ENCODE measurements at regions not wholly inside any gene's neighbourhood (a gene's known extent, or its start where the extent isn't known, plus 50 kb on each side); places are given as distances from the start of the nearest gene placed in this dataset.

GRCh38 chr6:71053475-71053874 is 96.6 kb upstream of the B3GAT2 start:
- no peak for TF ChIP-seq CTCF (IDR thresholded peaks at IDR 0.05; ENCODE audit: insufficient read depth, low read length)
- TF ChIP-seq, protein P1, sequence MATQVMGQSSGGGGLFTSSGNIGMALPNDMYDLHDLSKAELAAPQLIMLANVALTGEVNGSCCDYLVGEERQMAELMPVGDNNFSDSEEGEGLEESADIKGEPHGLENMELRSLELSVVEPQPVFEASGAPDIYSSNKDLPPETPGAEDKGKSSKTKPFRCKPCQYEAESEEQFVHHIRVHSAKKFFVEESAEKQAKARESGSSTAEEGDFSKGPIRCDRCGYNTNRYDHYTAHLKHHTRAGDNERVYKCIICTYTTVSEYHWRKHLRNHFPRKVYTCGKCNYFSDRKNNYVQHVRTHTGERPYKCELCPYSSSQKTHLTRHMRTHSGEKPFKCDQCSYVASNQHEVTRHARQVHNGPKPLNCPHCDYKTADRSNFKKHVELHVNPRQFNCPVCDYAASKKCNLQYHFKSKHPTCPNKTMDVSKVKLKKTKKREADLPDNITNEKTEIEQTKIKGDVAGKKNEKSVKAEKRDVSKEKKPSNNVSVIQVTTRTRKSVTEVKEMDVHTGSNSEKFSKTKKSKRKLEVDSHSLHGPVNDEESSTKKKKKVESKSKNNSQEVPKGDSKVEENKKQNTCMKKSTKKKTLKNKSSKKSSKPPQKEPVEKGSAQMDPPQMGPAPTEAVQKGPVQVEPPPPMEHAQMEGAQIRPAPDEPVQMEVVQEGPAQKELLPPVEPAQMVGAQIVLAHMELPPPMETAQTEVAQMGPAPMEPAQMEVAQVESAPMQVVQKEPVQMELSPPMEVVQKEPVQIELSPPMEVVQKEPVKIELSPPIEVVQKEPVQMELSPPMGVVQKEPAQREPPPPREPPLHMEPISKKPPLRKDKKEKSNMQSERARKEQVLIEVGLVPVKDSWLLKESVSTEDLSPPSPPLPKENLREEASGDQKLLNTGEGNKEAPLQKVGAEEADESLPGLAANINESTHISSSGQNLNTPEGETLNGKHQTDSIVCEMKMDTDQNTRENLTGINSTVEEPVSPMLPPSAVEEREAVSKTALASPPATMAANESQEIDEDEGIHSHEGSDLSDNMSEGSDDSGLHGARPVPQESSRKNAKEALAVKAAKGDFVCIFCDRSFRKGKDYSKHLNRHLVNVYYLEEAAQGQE (IDR thresholded peaks at IDR 0.05; ENCODE audit: insufficient replicate concordance, low read depth), result no peak
- no peak for TF ChIP-seq GABPA (IDR thresholded peaks at IDR 0.05; ENCODE audit: low read depth)
- TF ChIP-seq POLR2AphosphoS5 (IDR thresholded peaks at IDR 0.05; ENCODE audit: low read depth), result no peak
- TF ChIP-seq SPI1 (IDR thresholded peaks at IDR 0.05; ENCODE audit: borderline replicate concordance, low read depth), result no peak

Measured in HL-60 (cell line).